Thyroid gland (tissue), 4 donors: ENCODE measurements at regions not wholly inside any gene's neighbourhood (a gene's known extent, or its start where the extent isn't known, plus 50 kb on each side); places are given as distances from the start of the nearest gene placed in this dataset.

Experiments used
- DNase-seq, 2 donors: peaks; one replicate each; pipeline ENCODE4 v3.0.0-alpha.2; 2019
- H3K27ac ChIP-seq, 3 donors: fragments of 200-600 bp; sonication (generic); 1 replicate in 2 of 3; 2 replicates in 1 of 3; pipeline ENCODE4 v1.5.1; 2016 to 2019; ENCODE audit warnings: mild to moderate bottlenecking in 1 of 3, moderate library complexity in 1 of 3
- H3K27me3 ChIP-seq: fragments of 200-600 bp; sonication (generic); one replicate; pipeline ENCODE4 v1.5.1; 2019
- H3K36me3 ChIP-seq, 2 donors: fragments of 200-600 bp; sonication (generic); one replicate each; pipeline ENCODE4 v1.5.1; 2016 to 2019
- H3K4me1 ChIP-seq, 2 donors: fragments of 200-600 bp; sonication (generic); one replicate each; pipeline ENCODE4 v1.5.1; 2017 to 2019
- H3K4me3 ChIP-seq, 3 donors: fragments of 200-600 bp; sonication (generic); replicated peaks in 1 of 3; 1 replicate in 2 of 3; 2 replicates in 1 of 3; pipeline ENCODE4 v1.5.1; 2016; ENCODE audit warnings: mild to moderate bottlenecking in 1 of 3
- H3K9me3 ChIP-seq: fragments of 200-600 bp; sonication (generic); one replicate; pipeline ENCODE4 v1.5.1; 2017
- POLR2A ChIP-seq, 2 donors: fragments of 450-650 bp; IDR thresholded peaks; one replicate each; pipeline ENCODE4 v1.6.1; 2017; ENCODE audit warnings: antibody characterized with exemption in 2 of 2, mild to moderate bottlenecking in 2 of 2, moderate library complexity in 1 of 2
- WGBS, 2 donors: methylation state at CpG; one replicate each; pipeline ENCODE4 v1.1.5; 2017; 5-methylcytosine and 5-hydroxymethylcytosine counted together
- intact Hi-C: fragments of 100-400 bp; cut with DNase I; formaldehyde crosslinking; loops from one replicate; pipeline ENCODE4 v1.15.1; 2023
- TF ChIP-seq, protein P1 (sequence below), 6 experiments: fragments of 200-600 bp in 3 of 6; fragments of 450-650 bp in 3 of 6; sonication (generic) in 3 of 6; IDR thresholded peaks; one replicate each; pipeline ENCODE4 v1.5.1; 2016 to 2019; ENCODE audit warnings: antibody characterized with exemption in 6 of 6, mild to moderate bottlenecking in 2 of 6, inconsistent platforms in 1 of 6, moderate library complexity in 1 of 6

DNA sequence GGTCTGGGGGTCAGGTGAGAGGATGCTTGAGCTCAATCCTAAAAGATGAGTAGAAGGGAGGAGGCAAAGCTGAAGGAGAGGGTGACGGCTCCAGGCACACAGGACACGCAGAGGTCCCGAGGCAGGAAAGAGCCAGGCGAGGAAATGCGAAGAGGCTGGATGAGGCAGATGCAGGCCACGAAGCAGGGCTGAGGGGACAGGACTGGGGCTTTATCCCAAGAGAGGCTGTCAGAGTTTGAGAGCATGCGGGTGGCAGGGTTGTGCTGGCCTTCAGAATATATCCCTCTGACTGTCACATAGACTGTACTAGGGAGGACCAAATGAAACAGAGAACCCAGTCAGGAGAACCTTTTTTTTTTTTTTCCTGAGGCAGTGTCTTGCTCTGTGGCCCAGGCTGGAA lies 100.2 kb downstream of the RMI2 start:
- H3K9me3 ChIP-seq, result no peaks in the 10 kb centered on the region
- no peaks in the 10 kb centered on the region for H3K36me3 ChIP-seq
- no peak for DNase-seq
- no peak for TF ChIP-seq POLR2A (IDR thresholded peaks at IDR 0.05)
- TF ChIP-seq, protein P1, sequence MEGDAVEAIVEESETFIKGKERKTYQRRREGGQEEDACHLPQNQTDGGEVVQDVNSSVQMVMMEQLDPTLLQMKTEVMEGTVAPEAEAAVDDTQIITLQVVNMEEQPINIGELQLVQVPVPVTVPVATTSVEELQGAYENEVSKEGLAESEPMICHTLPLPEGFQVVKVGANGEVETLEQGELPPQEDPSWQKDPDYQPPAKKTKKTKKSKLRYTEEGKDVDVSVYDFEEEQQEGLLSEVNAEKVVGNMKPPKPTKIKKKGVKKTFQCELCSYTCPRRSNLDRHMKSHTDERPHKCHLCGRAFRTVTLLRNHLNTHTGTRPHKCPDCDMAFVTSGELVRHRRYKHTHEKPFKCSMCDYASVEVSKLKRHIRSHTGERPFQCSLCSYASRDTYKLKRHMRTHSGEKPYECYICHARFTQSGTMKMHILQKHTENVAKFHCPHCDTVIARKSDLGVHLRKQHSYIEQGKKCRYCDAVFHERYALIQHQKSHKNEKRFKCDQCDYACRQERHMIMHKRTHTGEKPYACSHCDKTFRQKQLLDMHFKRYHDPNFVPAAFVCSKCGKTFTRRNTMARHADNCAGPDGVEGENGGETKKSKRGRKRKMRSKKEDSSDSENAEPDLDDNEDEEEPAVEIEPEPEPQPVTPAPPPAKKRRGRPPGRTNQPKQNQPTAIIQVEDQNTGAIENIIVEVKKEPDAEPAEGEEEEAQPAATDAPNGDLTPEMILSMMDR (IDR thresholded peaks at IDR 0.05), result no peak
- no peaks in the 10 kb centered on the region for H3K27me3 ChIP-seq
- no peak overlapping the region for H3K27ac ChIP-seq
- no peak overlapping the region for H3K4me3 ChIP-seq
- H3K4me1 ChIP-seq, result no peaks in the 10 kb centered on the region
- intact Hi-C loops, result no loop called here
- WGBS, 2 donors, result 87 to 88% methylated on average over 7 of the region's 7 CpGs

DNA sequence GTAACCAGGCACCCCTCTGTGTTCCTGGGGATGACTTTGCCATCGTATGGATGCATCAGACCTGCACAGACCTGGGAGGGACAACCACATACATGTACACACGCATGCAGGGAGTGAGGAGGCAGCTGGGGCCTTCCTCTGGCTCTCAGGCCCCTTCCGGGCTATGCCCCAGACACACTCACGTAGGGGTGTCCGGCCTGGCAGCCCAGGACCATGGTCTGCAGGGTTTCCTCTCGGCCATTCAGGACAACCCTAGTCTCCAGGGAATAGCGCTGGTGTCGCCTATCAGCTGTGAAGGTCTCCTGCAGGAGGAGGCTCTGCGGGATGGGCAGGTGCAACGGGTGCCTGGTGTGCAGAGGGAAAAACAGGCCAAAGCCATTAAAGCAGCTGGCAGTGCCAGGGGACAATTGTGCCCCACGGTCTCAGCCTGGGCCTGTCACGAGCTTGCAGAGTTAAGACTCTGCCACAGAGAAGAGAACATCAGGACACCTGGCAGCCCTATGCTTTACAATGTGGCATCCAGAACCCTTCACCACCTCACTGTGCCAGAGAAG lies 101.4 kb downstream of the RMI2 start:
- intact Hi-C loops, result no loop called here
- no peak for DNase-seq
- Histone ChIP-seq H3K4me3 (no peak overlapping the region), H3K27me3 (no peaks in the 10 kb centered on the region), H3K36me3 (no peaks in the 10 kb centered on the region), H3K4me1 (no peaks in the 10 kb centered on the region), H3K27ac (no peak overlapping the region), H3K9me3 (no peaks in the 10 kb centered on the region)
- TF ChIP-seq, protein P1 (IDR thresholded peaks at IDR 0.05), result no peak
- TF ChIP-seq POLR2A (IDR thresholded peaks at IDR 0.05), result no peak
- WGBS, 2 donors, result 84 to 90% methylated on average over 6 to 9 of the region's 12 CpGs

DNA sequence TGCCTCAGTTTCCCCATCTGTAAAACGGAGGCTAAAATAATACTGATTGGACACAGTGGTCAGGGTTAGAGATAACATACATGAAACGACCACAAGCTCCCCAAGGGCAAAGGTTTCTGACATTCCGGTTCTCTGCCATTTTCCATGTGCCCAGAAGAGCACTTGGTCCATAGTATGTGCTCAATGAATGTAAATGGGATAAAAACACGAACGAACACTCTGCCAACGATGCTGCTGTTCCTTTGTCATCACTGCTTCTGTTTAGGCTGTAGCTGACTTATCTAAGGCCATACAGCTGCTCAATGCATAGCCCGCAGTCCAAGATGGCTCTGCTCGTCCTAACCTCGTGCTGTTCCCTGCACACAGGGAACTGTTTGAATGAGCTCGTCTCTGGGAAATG lies 102.0 kb downstream of the RMI2 start:
- Histone ChIP-seq H3K4me3 (no peak overlapping the region), H3K27ac (no peak overlapping the region), H3K27me3 (no peaks in the 10 kb centered on the region), H3K36me3 (no peaks in the 10 kb centered on the region), H3K9me3 (no peaks in the 10 kb centered on the region), H3K4me1 (peaks cover 0 to under 1% of the 10 kb centered on the region in 2 donors)
- intact Hi-C loops, result no loop called here
- no peak for TF ChIP-seq POLR2A (IDR thresholded peaks at IDR 0.05)
- TF ChIP-seq, protein P1 (IDR thresholded peaks at IDR 0.05), result no peak
- no peak for DNase-seq
- 89 to 91% methylated on average over 10 of the region's 10 CpGs for WGBS, 2 donors

DNA sequence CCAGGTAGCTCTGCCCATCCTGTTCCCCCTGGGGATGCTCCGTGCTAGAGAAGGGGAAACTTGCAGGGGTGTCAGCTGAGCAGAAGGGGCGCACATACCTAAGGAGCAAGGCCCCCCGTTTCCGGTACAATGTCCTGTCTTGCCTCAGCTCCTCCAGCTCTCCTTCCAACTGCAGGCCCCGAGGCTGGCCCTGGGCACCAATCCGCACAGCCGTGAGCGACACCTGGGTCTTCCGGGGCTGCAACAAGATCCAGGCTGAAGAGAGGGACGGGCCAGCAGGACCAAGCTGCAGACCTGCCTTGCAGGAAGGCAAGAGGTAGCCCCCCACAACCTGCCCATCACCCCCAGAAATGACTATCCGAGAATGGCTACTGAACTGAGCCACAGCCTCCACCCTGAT lies 102.6 kb downstream of the RMI2 start:
- TF ChIP-seq, protein P1 (IDR thresholded peaks at IDR 0.05), result no peak
- TF ChIP-seq POLR2A (IDR thresholded peaks at IDR 0.05), result no peak
- Histone ChIP-seq H3K9me3 (no peaks in the 10 kb centered on the region), H3K27ac (no peak overlapping the region), H3K4me1 (peaks cover 0 to 6% of the 10 kb centered on the region in 2 donors), H3K36me3 (no peaks in the 10 kb centered on the region), H3K27me3 (no peaks in the 10 kb centered on the region), H3K4me3 (no peak overlapping the region)
- intact Hi-C loops, result no loop called here
- WGBS, 2 donors, result 79 to 84% methylated on average over 9 to 11 of the region's 11 CpGs
- DNase-seq, result no peak

DNA sequence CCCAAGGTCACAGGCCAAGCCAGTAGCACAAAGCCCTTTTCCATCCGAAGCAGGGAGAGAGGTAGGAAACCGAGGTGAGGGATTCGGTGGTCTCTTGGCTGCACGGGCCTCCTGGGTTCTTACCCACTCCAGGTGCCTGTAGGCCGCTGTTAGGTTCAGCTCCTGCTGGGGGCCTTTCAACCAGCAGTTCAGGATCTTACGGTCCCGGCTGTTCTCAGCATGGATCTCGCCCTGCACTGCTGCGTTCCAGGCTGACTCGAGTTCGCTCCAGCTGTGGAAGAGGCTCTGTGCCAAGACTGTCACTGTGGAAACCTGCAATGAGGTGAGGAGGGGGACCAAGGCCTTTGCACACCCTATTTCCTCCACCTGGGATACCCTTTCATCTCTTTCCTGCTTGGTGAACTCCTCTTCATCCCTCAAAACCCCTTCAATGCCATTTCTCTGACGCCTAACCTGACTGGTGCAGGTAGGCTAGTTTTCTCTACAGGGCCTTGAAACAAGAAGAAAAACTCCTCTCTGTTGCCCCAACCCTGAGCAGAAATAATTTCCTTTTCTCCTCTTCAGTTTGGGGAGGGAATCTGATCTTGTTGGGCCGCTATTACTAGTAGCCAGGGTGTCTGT lies 103.6 kb downstream of the RMI2 start:
- H3K36me3 ChIP-seq, result no peaks in the 10 kb centered on the region
- no peak for TF ChIP-seq POLR2A (IDR thresholded peaks at IDR 0.05)
- TF ChIP-seq, protein P1 (IDR thresholded peaks at IDR 0.05), result no peak
- DNase-seq, result no peak
- H3K27me3 ChIP-seq, result no peaks in the 10 kb centered on the region
- no peak overlapping the region for H3K4me3 ChIP-seq
- peaks cover 0 to 7% of the 10 kb centered on the region in 2 donors for H3K4me1 ChIP-seq
- intact Hi-C loops, result no loop called here
- WGBS, 2 donors, result 85 to 86% methylated on average over 13 of the region's 13 CpGs
- no peaks in the 10 kb centered on the region for H3K9me3 ChIP-seq
- H3K27ac ChIP-seq, result no peak overlapping the region
